Neutrophil (primary cell): ENCODE measurements at regions not wholly inside any gene's neighbourhood (a gene's known extent, or its start where the extent isn't known, plus 50 kb on each side); places are given as distances from the start of the nearest gene placed in this dataset.

ENCODE experiments used
- H3K27ac ChIP-seq: fragments of 200-600 bp; sonication (generic); 2 replicates; pipeline ENCODE4 v1.5.1; 2016; ENCODE audit warnings: mild to moderate bottlenecking, moderate library complexity
- H3K27me3 ChIP-seq: fragments of 200-600 bp; sonication (generic); 2 replicates; pipeline ENCODE4 v1.6.0; 2016; ENCODE audit warnings: mild to moderate bottlenecking
- H3K36me3 ChIP-seq: fragments of 200-600 bp; sonication (generic); 2 replicates; pipeline ENCODE4 v1.5.1; 2017
- H3K4me1 ChIP-seq, 2 experiments: fragments of 200-600 bp in 1 of 2; sonication (generic) in 1 of 2; 1 replicate in 1 of 2; 2 replicates in 1 of 2; pipeline versions ENCODE4 v1.5.1 to v1.6.1; 2013 to 2016; ENCODE audit warnings: low read depth in 1 of 2, low read length in 1 of 2, mild to moderate bottlenecking in 1 of 2, moderate library complexity in 1 of 2; ENCODE audit not compliant: control insufficient read depth in 1 of 2, insufficient read depth in 1 of 2
- H3K4me3 ChIP-seq, 2 experiments: fragments of 200-600 bp in 1 of 2; sonication (generic) in 1 of 2; 1 replicate in 1 of 2; 2 replicates in 1 of 2; pipeline ENCODE4 v1.5.1; 2013 to 2016; ENCODE audit warnings: low read depth in 1 of 2, low read length in 1 of 2, mild to moderate bottlenecking in 1 of 2, moderate library complexity in 1 of 2
- H3K9me3 ChIP-seq: fragments of 200-600 bp; sonication (generic); 2 replicates; pipeline ENCODE4 v1.5.1; 2016
- TF ChIP-seq, protein P1 (sequence below): fragments of 200-600 bp; sonication (generic); IDR thresholded peaks from 2 replicates; pipeline ENCODE4 v1.5.1; 2016; ENCODE audit warnings: antibody characterized with exemption

DNA sequence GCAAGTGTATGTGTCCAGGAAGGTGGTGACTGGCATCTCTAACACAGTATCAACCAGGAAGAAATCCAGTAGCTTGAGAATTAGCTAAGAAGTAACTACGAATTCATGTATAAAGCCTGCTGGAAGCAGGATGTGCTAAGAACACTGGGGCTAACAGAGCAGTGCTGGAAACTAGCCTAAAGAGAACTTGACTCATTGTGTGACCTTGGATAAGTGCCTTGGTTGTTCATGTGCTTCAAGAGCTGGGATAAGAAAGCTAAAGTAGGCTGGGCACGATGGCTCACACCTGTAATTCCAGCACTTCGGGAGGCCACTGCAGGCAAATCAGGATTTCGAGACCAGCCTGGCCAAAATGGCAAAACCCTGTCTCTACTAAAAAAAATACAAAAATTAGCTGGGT is 186.9 kb downstream of the RRAGC start:
- Histone ChIP-seq H3K27ac (no peak overlapping the region), H3K4me3 (no peak overlapping the region), H3K9me3 (no peaks in the 10 kb centered on the region), H3K27me3 (peaks cover 54% of the 10 kb centered on the region), H3K36me3 (no peaks in the 10 kb centered on the region), H3K4me1 (no peaks in the 10 kb centered on the region)
- TF ChIP-seq, protein P1, sequence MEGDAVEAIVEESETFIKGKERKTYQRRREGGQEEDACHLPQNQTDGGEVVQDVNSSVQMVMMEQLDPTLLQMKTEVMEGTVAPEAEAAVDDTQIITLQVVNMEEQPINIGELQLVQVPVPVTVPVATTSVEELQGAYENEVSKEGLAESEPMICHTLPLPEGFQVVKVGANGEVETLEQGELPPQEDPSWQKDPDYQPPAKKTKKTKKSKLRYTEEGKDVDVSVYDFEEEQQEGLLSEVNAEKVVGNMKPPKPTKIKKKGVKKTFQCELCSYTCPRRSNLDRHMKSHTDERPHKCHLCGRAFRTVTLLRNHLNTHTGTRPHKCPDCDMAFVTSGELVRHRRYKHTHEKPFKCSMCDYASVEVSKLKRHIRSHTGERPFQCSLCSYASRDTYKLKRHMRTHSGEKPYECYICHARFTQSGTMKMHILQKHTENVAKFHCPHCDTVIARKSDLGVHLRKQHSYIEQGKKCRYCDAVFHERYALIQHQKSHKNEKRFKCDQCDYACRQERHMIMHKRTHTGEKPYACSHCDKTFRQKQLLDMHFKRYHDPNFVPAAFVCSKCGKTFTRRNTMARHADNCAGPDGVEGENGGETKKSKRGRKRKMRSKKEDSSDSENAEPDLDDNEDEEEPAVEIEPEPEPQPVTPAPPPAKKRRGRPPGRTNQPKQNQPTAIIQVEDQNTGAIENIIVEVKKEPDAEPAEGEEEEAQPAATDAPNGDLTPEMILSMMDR = no peak

DNA sequence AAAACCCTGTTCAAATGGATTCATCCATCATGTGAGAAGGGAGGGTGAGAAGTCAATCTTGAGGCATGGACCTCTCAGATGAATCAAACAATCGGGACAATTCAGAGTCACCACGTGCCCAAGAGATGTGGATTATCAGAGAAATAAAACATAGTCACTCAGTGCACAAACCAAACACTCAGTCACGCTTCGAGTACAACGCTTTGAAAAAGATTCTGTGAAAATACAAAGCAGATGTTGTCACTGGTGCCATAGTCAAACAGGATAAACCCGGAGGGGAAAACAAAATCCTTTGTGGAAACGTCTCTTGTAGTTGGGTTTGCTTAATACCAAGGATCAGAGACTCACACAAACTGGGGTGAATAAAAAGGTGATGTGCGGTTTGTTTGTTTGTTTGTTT is 188.4 kb downstream of the RRAGC start:
- Histone ChIP-seq H3K36me3 (no peaks in the 10 kb centered on the region), H3K27me3 (peaks cover 53% of the 10 kb centered on the region), H3K9me3 (no peaks in the 10 kb centered on the region), H3K4me1 (no peaks in the 10 kb centered on the region), H3K4me3 (no peak overlapping the region), H3K27ac (no peak overlapping the region)
- TF ChIP-seq, protein P1 = no peak

DNA sequence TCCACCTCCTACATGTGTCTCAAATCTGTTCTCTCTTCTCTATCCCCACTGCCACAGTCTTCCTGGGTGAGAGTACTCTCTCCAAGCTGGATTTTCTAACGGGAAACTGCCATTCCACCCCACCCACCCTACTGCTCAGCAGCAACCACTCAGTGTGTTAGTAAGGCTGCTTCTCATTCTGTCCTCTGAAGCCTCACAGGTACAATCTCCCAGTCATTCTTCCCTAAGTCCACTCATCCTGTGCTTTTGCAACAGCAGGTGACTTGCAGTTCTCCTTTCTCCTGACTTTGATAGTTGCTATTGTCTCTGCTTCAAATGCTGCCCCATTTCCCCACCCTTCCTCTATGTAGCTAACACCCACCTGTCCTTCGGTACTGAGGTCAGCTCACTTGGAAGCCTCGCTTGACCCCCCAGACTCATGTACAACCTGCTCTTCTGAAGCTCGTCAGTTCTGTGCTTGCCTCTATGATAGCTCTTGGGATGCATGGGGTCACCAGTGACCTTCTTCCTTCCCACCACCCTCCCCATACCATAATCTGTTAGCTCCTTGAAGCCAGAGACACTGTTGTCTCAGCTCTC is 188.9 kb downstream of the RRAGC start:
- Histone ChIP-seq H3K9me3 (no peaks in the 10 kb centered on the region), H3K27ac (no peak overlapping the region), H3K36me3 (no peaks in the 10 kb centered on the region), H3K4me3 (no peak overlapping the region), H3K4me1 (no peaks in the 10 kb centered on the region), H3K27me3 (peaks cover 53% of the 10 kb centered on the region)
- TF ChIP-seq, protein P1 = no peak

DNA sequence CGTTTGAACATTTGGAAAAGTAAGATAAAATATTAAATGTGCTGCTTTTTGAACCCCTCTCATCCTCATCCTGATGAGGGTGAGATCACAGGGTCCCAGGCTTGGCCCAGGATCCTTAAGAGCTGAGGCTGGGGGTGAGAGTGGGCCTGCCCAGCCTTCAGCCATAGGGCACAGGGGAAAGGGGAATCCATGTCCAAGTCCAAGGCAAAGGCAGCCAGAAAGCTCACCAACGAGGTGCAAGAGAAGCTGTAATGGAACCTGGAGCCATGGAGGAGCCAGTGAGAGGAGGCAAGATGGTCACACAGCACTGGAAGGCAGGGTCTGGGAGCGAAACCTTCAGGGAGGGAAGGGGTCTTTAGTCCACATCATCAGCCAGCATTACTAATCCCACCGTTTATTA is 191.9 kb downstream of the RRAGC start:
- TF ChIP-seq, protein P1 = no peak
- H3K27me3 ChIP-seq = peaks cover 70% of the 10 kb centered on the region
- no peaks in the 10 kb centered on the region for H3K9me3 ChIP-seq
- H3K27ac ChIP-seq = no peak overlapping the region
- no peak overlapping the region for H3K4me3 ChIP-seq
- H3K4me1 ChIP-seq = no peaks in the 10 kb centered on the region
- H3K36me3 ChIP-seq = no peaks in the 10 kb centered on the region

DNA sequence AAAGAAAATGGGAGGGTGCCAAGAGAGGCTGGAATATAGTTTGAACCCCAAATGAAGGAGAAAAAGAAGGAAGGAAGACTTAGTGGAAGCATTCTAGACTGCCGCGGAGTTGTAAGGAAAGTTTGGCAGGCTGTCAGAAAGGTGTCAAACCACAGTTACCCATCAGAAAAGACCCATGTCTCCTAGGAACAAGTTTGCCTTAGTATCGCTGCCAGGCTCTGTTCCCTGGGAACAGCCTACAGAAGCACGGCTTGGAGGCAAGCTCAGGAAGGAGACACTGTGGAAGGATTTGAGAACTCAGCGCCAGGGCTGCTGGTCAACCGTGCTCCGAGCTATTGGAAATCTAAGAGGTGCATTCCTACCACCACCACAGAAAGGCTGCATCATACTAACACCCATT is 197.4 kb downstream of the RRAGC start:
- peaks cover 68% of the 10 kb centered on the region for H3K27me3 ChIP-seq
- H3K4me1 ChIP-seq = no peaks in the 10 kb centered on the region
- TF ChIP-seq, protein P1 = no peak
- H3K9me3 ChIP-seq = no peaks in the 10 kb centered on the region
- H3K4me3 ChIP-seq = no peak overlapping the region
- no peaks in the 10 kb centered on the region for H3K36me3 ChIP-seq
- H3K27ac ChIP-seq = no peak overlapping the region

DNA sequence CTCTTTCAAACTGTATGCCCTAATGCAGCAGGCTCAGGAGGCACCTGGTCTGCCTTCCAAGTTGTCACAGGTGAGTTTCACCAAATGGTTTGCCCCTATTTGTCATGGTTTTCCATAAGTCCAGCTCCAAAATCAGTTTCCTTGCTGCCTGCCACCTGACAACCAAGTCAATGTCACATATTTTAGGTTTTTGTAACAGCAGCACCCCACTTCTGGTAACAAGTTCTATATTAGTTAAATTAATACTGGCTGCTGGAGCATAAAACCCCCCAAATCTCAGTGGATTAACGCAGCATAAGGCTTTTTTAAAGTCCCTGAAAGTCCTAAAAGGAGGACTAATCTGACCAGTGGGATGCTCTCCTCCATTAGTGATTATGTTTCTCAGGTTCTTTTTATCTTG is 200.7 kb downstream of the RRAGC start:
- no peaks in the 10 kb centered on the region for H3K4me1 ChIP-seq
- H3K9me3 ChIP-seq = no peaks in the 10 kb centered on the region
- no peaks in the 10 kb centered on the region for H3K36me3 ChIP-seq
- TF ChIP-seq, protein P1 = no peak
- no peak overlapping the region for H3K4me3 ChIP-seq
- no peak overlapping the region for H3K27ac ChIP-seq
- H3K27me3 ChIP-seq = peaks cover 83% of the 10 kb centered on the region
